ENCODE measurements at regions not wholly inside any gene's neighbourhood (a gene's known extent, or its start where the extent isn't known, plus 50 kb on each side); places are given as distances from the start of the nearest gene placed in this dataset.

GRCh38 chr11:15341587-15341986 is 226.9 kb downstream of the INSC start:
- TF ChIP-seq CTCF (IDR thresholded peaks at IDR 0.05) (no peak), POLR2A (IDR thresholded peaks at IDR 0.05) (no peak)
